Stomach (tissue), 4 donors: ENCODE measurements at regions not wholly inside any gene's neighbourhood (a gene's known extent, or its start where the extent isn't known, plus 50 kb on each side); places are given as distances from the start of the nearest gene placed in this dataset.

Experiments
- CTCF ChIP-seq, 7 experiments: fragments of 450-650 bp in 4 of 7; fragments of 200-600 bp in 3 of 7; sonication (generic) in 3 of 7; IDR thresholded peaks; one replicate each; pipeline ENCODE4 v1.5.1; 2016 to 2019; ENCODE audit warnings: antibody characterized with exemption in 7 of 7, control low read depth in 2 of 7, mild to moderate bottlenecking in 1 of 7
- EP300 ChIP-seq: sonication (generic); formaldehyde crosslinking; IDR thresholded peaks from one replicate; pipeline ENCODE4 v1.6.1; 2017; ENCODE audit warnings: antibody characterized with exemption
- POLR2A ChIP-seq, 4 donors: fragments of 450-650 bp; IDR thresholded peaks; one replicate each; pipeline ENCODE4 v1.6.1; 2016; ENCODE audit warnings: antibody characterized with exemption in 4 of 4, control low read depth in 2 of 4, mild to moderate bottlenecking in 1 of 4, moderate library complexity in 1 of 4

GRCh38 chr3:159693226-159693625 is 295.4 kb upstream of the IL12A start:
- TF ChIP-seq CTCF (IDR thresholded peaks at IDR 0.05) (no peak), POLR2A (IDR thresholded peaks at IDR 0.05) (no peak), EP300 (no peak)
